ENCODE measurements at regions not wholly inside any gene's neighbourhood (a gene's known extent, or its start where the extent isn't known, plus 50 kb on each side); places are given as distances from the start of the nearest gene placed in this dataset.
"Not testable (repeated sequence)": the region's sequence is repeated elsewhere in the genome, so short reads cannot be mapped to it uniquely, and the experiment has no call there.

DNA sequence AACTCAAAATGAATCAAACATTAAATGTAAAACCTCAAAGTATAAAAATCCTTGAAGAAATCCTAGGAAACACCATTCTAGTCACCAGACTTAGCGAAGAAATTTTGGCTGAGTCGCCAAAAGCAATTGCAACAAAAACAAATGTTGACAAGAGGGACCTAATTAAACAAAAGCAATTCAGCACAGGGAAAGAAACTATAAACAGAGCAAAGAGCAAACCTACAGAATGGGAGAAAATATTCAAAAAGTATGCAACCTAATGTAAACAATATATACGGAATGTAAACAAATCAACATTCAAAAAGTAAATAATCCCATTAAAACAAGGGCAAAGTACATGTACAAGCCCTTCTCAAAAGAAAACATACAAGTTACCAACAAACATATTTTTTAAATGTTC lies 974.7 kb downstream of the TRAM1L1 start:
- DNase-seq (ENCODE audit: low read depth, low spot score): no peak
- no peaks in the 10 kb centered on the region for H3K36me3 Mint-ChIP-seq (ENCODE audit: low read depth)
- no peak overlapping the region for H3K4me3 Mint-ChIP-seq
- no peaks in the 10 kb centered on the region for H3K9me3 Mint-ChIP-seq
- TF ChIP-seq CTCF (conservative IDR thresholded peaks at IDR 0.05): no peak
- no peaks in the 10 kb centered on the region for H3K4me1 Mint-ChIP-seq
- H3K27ac Mint-ChIP-seq (ENCODE audit: unreplicated experiment): no peak overlapping the region
- H3K27me3 Mint-ChIP-seq (ENCODE audit: low read depth): no peaks in the 10 kb centered on the region

GRCh38 chr4:116108606-116109005 lies 976.8 kb downstream of the TRAM1L1 start:
- H3K36me3 Mint-ChIP-seq (ENCODE audit: low read depth): no peaks in the 10 kb centered on the region
- no peak overlapping the region for H3K4me3 Mint-ChIP-seq
- H3K4me1 Mint-ChIP-seq: no peaks in the 10 kb centered on the region
- TF ChIP-seq CTCF (conservative IDR thresholded peaks at IDR 0.05): no peak
- no peaks in the 10 kb centered on the region for H3K9me3 Mint-ChIP-seq
- H3K27ac Mint-ChIP-seq (ENCODE audit: unreplicated experiment): no peak overlapping the region
- H3K27me3 Mint-ChIP-seq (ENCODE audit: low read depth): no peaks in the 10 kb centered on the region
- no peak for DNase-seq (ENCODE audit: low read depth, low spot score)

GRCh38 chr4:116101321-116101720 lies 984.1 kb downstream of the TRAM1L1 start:
- Mint-ChIP-seq H3K36me3 (ENCODE audit: low read depth) (peaks cover 10% of the 10 kb centered on the region), H3K27me3 (ENCODE audit: low read depth) (no peaks in the 10 kb centered on the region), H3K4me3 (no peak overlapping the region), H3K9me3 (peaks cover 15% of the 10 kb centered on the region), H3K27ac (ENCODE audit: unreplicated experiment) (no peak overlapping the region), H3K4me1 (peaks cover 11% of the 10 kb centered on the region)
- DNase-seq (ENCODE audit: low read depth, low spot score): no peak
- TF ChIP-seq CTCF (conservative IDR thresholded peaks at IDR 0.05): no peak

GRCh38 chr4:116099596-116099995 lies 985.8 kb downstream of the TRAM1L1 start:
- no peak overlapping the region for H3K4me3 Mint-ChIP-seq
- peaks cover 16% of the 10 kb centered on the region for H3K9me3 Mint-ChIP-seq
- no peaks in the 10 kb centered on the region for H3K27me3 Mint-ChIP-seq (ENCODE audit: low read depth)
- DNase-seq (ENCODE audit: low read depth, low spot score): no peak
- H3K36me3 Mint-ChIP-seq (ENCODE audit: low read depth): peaks cover 10% of the 10 kb centered on the region
- no peak overlapping the region for H3K27ac Mint-ChIP-seq (ENCODE audit: unreplicated experiment)
- H3K4me1 Mint-ChIP-seq: peaks cover 16% of the 10 kb centered on the region
- no peak for TF ChIP-seq CTCF (conservative IDR thresholded peaks at IDR 0.05)

- peaks cover 10% of the 10 kb centered on the region for H3K36me3 Mint-ChIP-seq (ENCODE audit: low read depth)
- not testable (repeated sequence) for H3K27me3 Mint-ChIP-seq (ENCODE audit: low read depth); H3K4me3 Mint-ChIP-seq; H3K27ac Mint-ChIP-seq (ENCODE audit: unreplicated experiment); DNase-seq (ENCODE audit: low read depth, low spot score)
- peaks cover 16% of the 10 kb centered on the region for H3K4me1 Mint-ChIP-seq
- peaks cover 16% of the 10 kb centered on the region for H3K9me3 Mint-ChIP-seq
Observed at GRCh38 chr4:116097353-116097752, 983.9 kb upstream of the NDST4 start.

GRCh38 chr4:116092961-116093360 lies 979.5 kb upstream of the NDST4 start:
- Mint-ChIP-seq H3K4me3 (no peak overlapping the region), H3K36me3 (ENCODE audit: low read depth) (peaks cover 10% of the 10 kb centered on the region), H3K9me3 (peaks cover 13% of the 10 kb centered on the region), H3K4me1 (peaks cover 4% of the 10 kb centered on the region), H3K27ac (ENCODE audit: unreplicated experiment) (no peak overlapping the region), H3K27me3 (ENCODE audit: low read depth) (no peaks in the 10 kb centered on the region)
- DNase-seq (ENCODE audit: low read depth, low spot score): no peak
- no peak for TF ChIP-seq CTCF (conservative IDR thresholded peaks at IDR 0.05)
